ENCODE measurements at regions not wholly inside any gene's neighbourhood (a gene's known extent, or its start where the extent isn't known, plus 50 kb on each side); places are given as distances from the start of the nearest gene placed in this dataset.

GRCh38 chr13:33471204-33471603, 185.6 kb upstream of the STARD13 start:
- H3K27ac ChIP-seq, result no peak overlapping the region
- ChIA-PET CTCF (interaction anchor here (0.6 kb wide), 2 partner anchors 12 to 468 kb away, joined by 3 to 5 read pairs; no protein-coding TSS in a partner anchor), POLR2A (ENCODE audit: low non-redundant PET) (no interaction called here)
- no peak for DNase-seq (ENCODE audit: low spot score)
- TF ChIP-seq, protein P1, sequence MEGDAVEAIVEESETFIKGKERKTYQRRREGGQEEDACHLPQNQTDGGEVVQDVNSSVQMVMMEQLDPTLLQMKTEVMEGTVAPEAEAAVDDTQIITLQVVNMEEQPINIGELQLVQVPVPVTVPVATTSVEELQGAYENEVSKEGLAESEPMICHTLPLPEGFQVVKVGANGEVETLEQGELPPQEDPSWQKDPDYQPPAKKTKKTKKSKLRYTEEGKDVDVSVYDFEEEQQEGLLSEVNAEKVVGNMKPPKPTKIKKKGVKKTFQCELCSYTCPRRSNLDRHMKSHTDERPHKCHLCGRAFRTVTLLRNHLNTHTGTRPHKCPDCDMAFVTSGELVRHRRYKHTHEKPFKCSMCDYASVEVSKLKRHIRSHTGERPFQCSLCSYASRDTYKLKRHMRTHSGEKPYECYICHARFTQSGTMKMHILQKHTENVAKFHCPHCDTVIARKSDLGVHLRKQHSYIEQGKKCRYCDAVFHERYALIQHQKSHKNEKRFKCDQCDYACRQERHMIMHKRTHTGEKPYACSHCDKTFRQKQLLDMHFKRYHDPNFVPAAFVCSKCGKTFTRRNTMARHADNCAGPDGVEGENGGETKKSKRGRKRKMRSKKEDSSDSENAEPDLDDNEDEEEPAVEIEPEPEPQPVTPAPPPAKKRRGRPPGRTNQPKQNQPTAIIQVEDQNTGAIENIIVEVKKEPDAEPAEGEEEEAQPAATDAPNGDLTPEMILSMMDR (conservative IDR thresholded peaks at IDR 0.05; ENCODE audit: low read depth), result no peak

- ChIA-PET CTCF (interaction anchor here (0.7 kb wide), 1 partner anchor 9 kb away, joined by 3 read pairs; no protein-coding TSS in a partner anchor), POLR2A (ENCODE audit: low non-redundant PET) (no interaction called here)
- TF ChIP-seq, protein P1 (conservative IDR thresholded peaks at IDR 0.05; ENCODE audit: low read depth), result no peak
- no peak for DNase-seq (ENCODE audit: low spot score)
- no peak overlapping the region for H3K27ac ChIP-seq
Observed at GRCh38 chr13:33472446-33472845, 186.9 kb upstream of the STARD13 start.

- no peak for DNase-seq (ENCODE audit: low spot score)
- ChIA-PET CTCF (no interaction called here), POLR2A (ENCODE audit: low non-redundant PET) (no interaction called here)
- no peak overlapping the region for H3K27ac ChIP-seq
- TF ChIP-seq, protein P1 (conservative IDR thresholded peaks at IDR 0.05; ENCODE audit: low read depth), result no peak
Observed at GRCh38 chr13:33479105-33479504, 193.6 kb upstream of the STARD13 start.

DNA sequence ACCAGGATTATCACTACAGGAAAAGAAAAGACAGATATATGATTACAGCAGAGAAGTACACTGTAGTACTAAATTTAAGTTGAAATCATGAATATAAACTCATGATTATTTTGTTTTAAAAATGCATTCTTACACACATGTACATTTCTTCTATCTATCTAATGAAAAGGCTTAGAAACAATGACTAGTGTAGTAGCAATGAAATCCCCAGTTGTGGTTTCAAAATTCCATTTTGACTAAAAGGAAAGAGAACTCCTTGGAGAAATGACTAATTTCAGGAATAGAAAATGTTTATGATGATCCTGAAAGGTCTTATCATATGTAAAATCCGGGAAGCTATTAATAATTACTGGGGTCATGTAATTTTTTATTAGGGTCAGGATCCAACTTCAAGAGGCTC, 195.0 kb upstream of the STARD13 start:
- DNase-seq (ENCODE audit: low spot score), result no peak
- CTCF ChIA-PET, result no interaction called here
- TF ChIP-seq, protein P1 (conservative IDR thresholded peaks at IDR 0.05; ENCODE audit: low read depth), result no peak

GRCh38 chr13:33483471-33483870, 197.9 kb upstream of the STARD13 start:
- CTCF ChIA-PET, result interaction anchor here (0.6 to 0.9 kb wide), 2 partner anchors 12 to 248 kb away, joined by 3 to 5 read pairs; no protein-coding TSS in a partner anchor
- TF ChIP-seq, protein P1 (conservative IDR thresholded peaks at IDR 0.05; ENCODE audit: low read depth), result no peak
- POLR2A ChIA-PET (ENCODE audit: low non-redundant PET), result no interaction called here
- DNase-seq (ENCODE audit: low spot score), result peak; percentile 52
- no peak overlapping the region for H3K27ac ChIP-seq

More for the DNA sequence above, 195.0 kb upstream of the STARD13 start:
- H3K27ac ChIP-seq, result no peak overlapping the region
- POLR2A ChIA-PET (ENCODE audit: low non-redundant PET), result no interaction called here

DNA sequence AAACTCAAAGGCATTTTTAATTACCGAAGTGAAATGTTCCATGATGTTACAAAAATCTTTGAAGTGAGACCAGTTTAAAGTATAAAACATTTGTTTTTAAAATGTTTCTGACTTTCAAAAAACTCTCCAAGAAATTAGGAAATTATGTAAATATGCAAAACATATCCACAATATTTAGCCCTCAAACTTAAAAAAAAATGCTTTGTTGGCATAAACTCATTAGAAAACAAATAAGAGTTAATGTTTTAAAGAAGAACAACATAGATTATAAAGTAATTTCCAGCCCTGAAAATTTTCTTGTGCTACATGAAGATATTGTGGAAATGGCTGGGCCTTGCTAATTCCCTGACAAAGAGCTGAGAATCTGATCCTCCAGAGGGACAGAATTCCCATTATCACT, 199.7 kb upstream of the STARD13 start:
- POLR2A ChIA-PET (ENCODE audit: low non-redundant PET), result no interaction called here
- DNase-seq (ENCODE audit: low spot score), result no peak
- CTCF ChIA-PET, result no interaction called here
- TF ChIP-seq, protein P1 (conservative IDR thresholded peaks at IDR 0.05; ENCODE audit: low read depth), result no peak
- H3K27ac ChIP-seq, result no peak overlapping the region
